ENCODE measurements at regions not wholly inside any gene's neighbourhood (a gene's known extent, or its start where the extent isn't known, plus 50 kb on each side); places are given as distances from the start of the nearest gene placed in this dataset.

- POLR2A ChIA-PET (ENCODE audit: unreplicated experiment) = no interaction called here
- dilution Hi-C loops (cut with HindIII; ENCODE audit: low sequenced_read_pairs, unreplicated experiment) (no loop called here), in situ Hi-C loops (cut with MboI; ENCODE audit: low sequenced_read_pairs) (no loop called here), intact Hi-C loops (cut with micrococcal nuclease) (no loop called here)
- no peaks in the 10 kb centered on the region for H3K27me3 ChIP-seq (ENCODE audit: control insufficient read depth, insufficient read depth, low read length)
- WGBS, 2 experiments (ENCODE audit: extremely low coverage in 2 of 2, insufficient read length in 1 of 2) = no CpG with 5 or more reads among the region's 1 CpG
- H3K4me2 ChIP-seq (ENCODE audit: low read depth, low read length) = no peak overlapping the region
- no TSS peak for BruUV-seq (replicated peaks)
- H3K14ac ChIP-seq (replicated peaks; ENCODE audit: low read depth, low read length) = no peak overlapping the region
- no peaks in the 10 kb centered on the region for H3K4me1 ChIP-seq (ENCODE audit: control insufficient read depth, insufficient read depth, low read length)
- no peak overlapping the region for H2AK9ac ChIP-seq (replicated peaks; ENCODE audit: low read depth, low read length, poor library complexity)
- no peak overlapping the region for H2BK15ac ChIP-seq (ENCODE audit: low read depth, low read length)
- no peak overlapping the region for H3K4me3 ChIP-seq (ENCODE audit: insufficient read depth, low read depth, low read length)
- no peak overlapping the region for H3K56ac ChIP-seq (ENCODE audit: extremely low read depth, insufficient read depth, low read length)
- no peaks in the 10 kb centered on the region for H4K20me1 ChIP-seq (ENCODE audit: insufficient read depth, low read length)
- no peak overlapping the region for H2AFZ ChIP-seq (replicated peaks; ENCODE audit: low read length, poor library complexity)
- no peak overlapping the region for H2BK20ac ChIP-seq (ENCODE audit: low read depth, low read length)
- no peak overlapping the region for H3K23ac ChIP-seq (ENCODE audit: low read depth, low read length)
- H4K5ac ChIP-seq (ENCODE audit: low read depth, low read length) = no peak overlapping the region
- CTCF ChIA-PET = no interaction called here
- TF ChIP-seq CHD1 (IDR thresholded peaks at IDR 0.05; ENCODE audit: low read depth, low read length) (no peak), MAFK (IDR thresholded peaks at IDR 0.05; ENCODE audit: low read depth, low read length) (no peak), MAZ (IDR thresholded peaks at IDR 0.05; ENCODE audit: borderline replicate concordance, low read depth, low read length) (no peak), CTCF (conservative IDR thresholded peaks at IDR 0.05; ENCODE audit: low read depth, low read length) (no peak), SMC3 (IDR thresholded peaks at IDR 0.05; ENCODE audit: low read depth, low read length) (no peak), NFE2L2 (IDR thresholded peaks at IDR 0.05; ENCODE audit: low read depth, low read length) (no peak), CEBPB (IDR thresholded peaks at IDR 0.05; ENCODE audit: low read depth, low read length) (no peak), RAD21 (IDR thresholded peaks at IDR 0.05; ENCODE audit: low read length) (no peak), RCOR1 (IDR thresholded peaks at IDR 0.05; ENCODE audit: insufficient replicate concordance, low read length) (no peak), BHLHE40 (IDR thresholded peaks at IDR 0.05; ENCODE audit: low read depth, low read length) (no peak), ELK1 (IDR thresholded peaks at IDR 0.05; ENCODE audit: borderline replicate concordance, low read depth, low read length) (no peak), FOS (IDR thresholded peaks at IDR 0.05; ENCODE audit: low read depth, low read length) (no peak), USF2 (IDR thresholded peaks at IDR 0.05; ENCODE audit: low read depth, low read length) (no peak), RFX5 (IDR thresholded peaks at IDR 0.05; ENCODE audit: low read depth, low read length) (no peak), POLR2A (IDR thresholded peaks at IDR 0.05; ENCODE audit: low read depth, low read length) (no peak), MXI1 (IDR thresholded peaks at IDR 0.05; ENCODE audit: borderline replicate concordance, low read depth, low read length) (no peak)
- no peak overlapping the region for H3K27ac ChIP-seq (ENCODE audit: insufficient read depth, low read length)
- H2BK5ac ChIP-seq (ENCODE audit: low read depth, low read length, poor library complexity, severe bottlenecking) = no peak overlapping the region
- DNase-seq = no peak
- H3K18ac ChIP-seq (ENCODE audit: low read depth, low read length) = no peak overlapping the region
- no peak overlapping the region for H3K4ac ChIP-seq (ENCODE audit: low read depth, low read length)
- no peak overlapping the region for H2BK120ac ChIP-seq (ENCODE audit: low read depth, low read length)
- H2AK5ac ChIP-seq (ENCODE audit: low read depth, low read length) = no peak overlapping the region
- H3K9ac ChIP-seq (ENCODE audit: low read depth, low read length) = no peak overlapping the region
- no peak overlapping the region for H4K91ac ChIP-seq (ENCODE audit: insufficient read depth, low read depth, low read length)
- ATAC-seq (ENCODE audit: low read depth) = no peak
- H3K36me3 ChIP-seq (ENCODE audit: control insufficient read depth, insufficient read depth, low read length) = no peaks in the 10 kb centered on the region
- H3K79me1 ChIP-seq (ENCODE audit: low read depth in 1 of 2, low read length in 2 of 2) = no peaks in the 10 kb centered on the region
- H4K8ac ChIP-seq (ENCODE audit: low read depth in 2 of 2, low read length in 2 of 2) = no peak overlapping the region
- no peaks in the 10 kb centered on the region for H3K9me1 ChIP-seq (ENCODE audit: insufficient read depth, low read length)
- peaks cover 7% of the 10 kb centered on the region; the same call in 1 of the 2 replicates for H3K9me3 ChIP-seq (ENCODE audit: control insufficient read depth, insufficient read depth, low read length)
These were observed 319.3 kb downstream of the MDFIC start for GRCh38 chr7:115241151-115241550.
